ENCODE measurements at regions not wholly inside any gene's neighbourhood (a gene's known extent, or its start where the extent isn't known, plus 50 kb on each side); places are given as distances from the start of the nearest gene placed in this dataset.

GRCh38 chr6:40780637-40781036 lies 193.5 kb upstream of the LRFN2 start:
- Mint-ChIP-seq H3K27ac (no peak overlapping the region), H3K27me3 (peaks cover 2 to 6% of the 10 kb centered on the region in 2 donors)

DNA sequence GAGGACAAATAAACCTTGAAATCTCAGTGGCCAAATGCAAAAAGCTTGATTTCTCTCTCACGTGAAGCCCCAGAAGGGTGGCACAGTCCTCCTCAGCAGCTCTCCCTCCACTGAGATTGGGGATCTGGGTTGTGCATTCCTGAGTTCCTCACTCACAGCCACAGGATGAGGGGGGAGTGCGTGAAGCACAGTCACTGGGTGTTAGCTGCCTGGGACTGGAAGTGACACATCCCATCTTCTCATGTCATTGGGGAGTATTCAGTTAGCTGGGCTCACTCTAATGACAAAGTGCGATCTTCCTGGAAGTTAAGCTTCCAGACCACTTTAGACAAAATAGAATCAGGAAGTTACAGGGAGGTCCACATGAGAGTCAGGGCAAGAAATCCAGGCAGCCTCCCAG lies 192.2 kb upstream of the LRFN2 start:
- Histone ChIP-seq H3K27ac (ENCODE audit: low read length) (no peak overlapping the region), H3K9me3 (no peaks in the 10 kb centered on the region), H3K36me3 (ENCODE audit: control insufficient read depth in 2 of 2, extremely low read depth in 1 of 2, insufficient read depth in 1 of 2, low read length in 1 of 2) (no peaks in the 10 kb centered on the region), H3K4me1 (ENCODE audit: control insufficient read depth in 1 of 2, extremely low read depth in 1 of 2, insufficient read depth in 2 of 2, low read length in 2 of 2) (no peaks in the 10 kb centered on the region), H3K27me3 (replicated peaks in 1 of 2; ENCODE audit: control insufficient read depth in 2 of 2, extremely low read depth in 1 of 2, insufficient read depth in 2 of 2, low read length in 1 of 2) (peaks cover 0 to 20% of the 10 kb centered on the region in 2 experiments), H3K4me3 (ENCODE audit: control insufficient read depth in 1 of 2, extremely low read depth in 1 of 2, low read length in 1 of 2) (no peak overlapping the region)
- peaks cover 9 to 14% of the 10 kb centered on the region in 2 donors for H3K27me3 Mint-ChIP-seq
- WGBS (ENCODE audit: insufficient coverage), result 100% methylated on average over 1 of the region's 3 CpGs
- H3K36me3 Mint-ChIP-seq, result no peaks in the 10 kb centered on the region
- ChIA-PET POLR2A (interaction anchor here in 1 of 2 donors (0.6 kb wide), 1 partner anchor 1786 kb away, joined by 3 read pairs; no protein-coding TSS in a partner anchor), CTCF (no interaction called here)
- H3K27ac Mint-ChIP-seq, result no peak overlapping the region
- no peaks in the 10 kb centered on the region for H3K4me1 Mint-ChIP-seq
- DNase-seq (no peak), ATAC-seq (replicated peaks in 1 of 4) (no peak)
- H3K4me3 Mint-ChIP-seq, result no peak overlapping the region
- no peaks in the 10 kb centered on the region for H3K9me3 Mint-ChIP-seq

More at GRCh38 chr6:40780637-40781036, 193.5 kb upstream of the LRFN2 start:
- Histone ChIP-seq H3K4me3 (ENCODE audit: control insufficient read depth in 1 of 2, extremely low read depth in 1 of 2, low read length in 1 of 2) (no peak overlapping the region), H3K9me3 (no peaks in the 10 kb centered on the region), H3K27ac (ENCODE audit: low read length) (no peak overlapping the region), H3K36me3 (ENCODE audit: control insufficient read depth in 2 of 2, extremely low read depth in 1 of 2, insufficient read depth in 1 of 2, low read length in 1 of 2) (no peaks in the 10 kb centered on the region), H3K27me3 (replicated peaks in 1 of 2; ENCODE audit: control insufficient read depth in 2 of 2, extremely low read depth in 1 of 2, insufficient read depth in 2 of 2, low read length in 1 of 2) (peaks cover 0 to 17% of the 10 kb centered on the region in 2 experiments), H3K4me1 (ENCODE audit: control insufficient read depth in 1 of 2, extremely low read depth in 1 of 2, insufficient read depth in 2 of 2, low read length in 2 of 2) (no peaks in the 10 kb centered on the region)
- Mint-ChIP-seq H3K36me3 (no peaks in the 10 kb centered on the region), H3K4me3 (no peak overlapping the region), H3K9me3 (no peaks in the 10 kb centered on the region), H3K4me1 (no peaks in the 10 kb centered on the region)
- ChIA-PET CTCF (no interaction called here), POLR2A (no interaction called here)
- ATAC-seq (replicated peaks in 1 of 4) (no peak), DNase-seq (no peak)
- 100% methylated on average over 2 of the region's 3 CpGs for WGBS (ENCODE audit: insufficient coverage)

- ChIA-PET POLR2A (no interaction called here), CTCF (no interaction called here)
- no peak overlapping the region for H3K27ac ChIP-seq (ENCODE audit: low read length)
- H3K36me3 Mint-ChIP-seq, result no peaks in the 10 kb centered on the region
- H3K27me3 Mint-ChIP-seq, result peaks cover 9 to 14% of the 10 kb centered on the region in 2 donors
- H3K27ac Mint-ChIP-seq, result no peak overlapping the region
- H3K4me3 Mint-ChIP-seq, result no peak overlapping the region
- no peaks in the 10 kb centered on the region for H3K36me3 ChIP-seq (ENCODE audit: control insufficient read depth in 2 of 2, extremely low read depth in 1 of 2, insufficient read depth in 1 of 2, low read length in 1 of 2)
- ATAC-seq (replicated peaks in 1 of 4) (no peak), DNase-seq (no peak)
- no peaks in the 10 kb centered on the region for H3K4me1 Mint-ChIP-seq
- H3K4me3 ChIP-seq (ENCODE audit: control insufficient read depth in 1 of 2, extremely low read depth in 1 of 2, low read length in 1 of 2), result no peak overlapping the region
- H3K27me3 ChIP-seq (replicated peaks in 1 of 2; ENCODE audit: control insufficient read depth in 2 of 2, extremely low read depth in 1 of 2, insufficient read depth in 2 of 2, low read length in 1 of 2), result peaks cover 0 to 20% of the 10 kb centered on the region in 2 experiments
- WGBS (ENCODE audit: insufficient coverage), result 88% methylated on average over 1 of the region's 1 CpG
- no peaks in the 10 kb centered on the region for H3K4me1 ChIP-seq (ENCODE audit: control insufficient read depth in 1 of 2, extremely low read depth in 1 of 2, insufficient read depth in 2 of 2, low read length in 2 of 2)
- no peaks in the 10 kb centered on the region for H3K9me3 ChIP-seq
- H3K9me3 Mint-ChIP-seq, result no peaks in the 10 kb centered on the region
Measured at GRCh38 chr6:40778918-40779317, 191.8 kb upstream of the LRFN2 start.

GRCh38 chr6:40778196-40778595 lies 191.0 kb upstream of the LRFN2 start:
- H3K27me3 Mint-ChIP-seq, result peaks cover 7 to 14% of the 10 kb centered on the region in 2 donors
- no CpG with 5 or more reads among the region's 3 CpGs for WGBS (ENCODE audit: insufficient coverage)
- H3K4me1 ChIP-seq (ENCODE audit: control insufficient read depth in 1 of 2, extremely low read depth in 1 of 2, insufficient read depth in 2 of 2, low read length in 2 of 2), result no peaks in the 10 kb centered on the region
- H3K36me3 ChIP-seq (ENCODE audit: control insufficient read depth in 2 of 2, extremely low read depth in 1 of 2, insufficient read depth in 1 of 2, low read length in 1 of 2), result no peaks in the 10 kb centered on the region
- POLR2A ChIA-PET, result no interaction called here
- ATAC-seq (replicated peaks in 1 of 4), result no peak
- no peak overlapping the region for H3K4me3 Mint-ChIP-seq
- H3K36me3 Mint-ChIP-seq, result no peaks in the 10 kb centered on the region
- no peak for DNase-seq
- peaks cover 0 to 20% of the 10 kb centered on the region in 2 experiments for H3K27me3 ChIP-seq (replicated peaks in 1 of 2; ENCODE audit: control insufficient read depth in 2 of 2, extremely low read depth in 1 of 2, insufficient read depth in 2 of 2, low read length in 1 of 2)
- CTCF ChIA-PET, result no interaction called here
- no peaks in the 10 kb centered on the region for H3K9me3 Mint-ChIP-seq
- H3K27ac ChIP-seq (ENCODE audit: low read length), result no peak overlapping the region
- H3K27ac Mint-ChIP-seq, result no peak overlapping the region
- no peaks in the 10 kb centered on the region for H3K4me1 Mint-ChIP-seq
- no peaks in the 10 kb centered on the region for H3K9me3 ChIP-seq
- no peak overlapping the region for H3K4me3 ChIP-seq (ENCODE audit: control insufficient read depth in 1 of 2, extremely low read depth in 1 of 2, low read length in 1 of 2)

GRCh38 chr6:40774932-40775331 lies 187.8 kb upstream of the LRFN2 start:
- ATAC-seq (replicated peaks in 1 of 4) (no peak), DNase-seq (no peak)
- Histone ChIP-seq H3K4me1 (ENCODE audit: control insufficient read depth in 1 of 2, extremely low read depth in 1 of 2, insufficient read depth in 2 of 2, low read length in 2 of 2) (no peaks in the 10 kb centered on the region), H3K4me3 (ENCODE audit: control insufficient read depth in 1 of 2, extremely low read depth in 1 of 2, low read length in 1 of 2) (no peak overlapping the region), H3K27me3 (replicated peaks in 1 of 2; ENCODE audit: control insufficient read depth in 2 of 2, extremely low read depth in 1 of 2, insufficient read depth in 2 of 2, low read length in 1 of 2) (peaks cover 0 to 20% of the 10 kb centered on the region in 2 experiments), H3K36me3 (ENCODE audit: control insufficient read depth in 2 of 2, extremely low read depth in 1 of 2, insufficient read depth in 1 of 2, low read length in 1 of 2) (no peaks in the 10 kb centered on the region), H3K27ac (ENCODE audit: low read length) (no peak overlapping the region), H3K9me3 (peaks cover 2% of the 10 kb centered on the region)
- H3K4me1 Mint-ChIP-seq, result no peaks in the 10 kb centered on the region
- CTCF ChIA-PET, result no interaction called here
- POLR2A ChIA-PET, result interaction anchor here in 1 of 2 donors (0.6 kb wide), 1 partner anchor 156 kb away, joined by 3 read pairs; no protein-coding TSS in a partner anchor
- no peaks in the 10 kb centered on the region for H3K36me3 Mint-ChIP-seq
- H3K4me3 Mint-ChIP-seq, result no peak overlapping the region
- no peak overlapping the region for H3K27ac Mint-ChIP-seq
- no peaks in the 10 kb centered on the region for H3K9me3 Mint-ChIP-seq
- WGBS (ENCODE audit: insufficient coverage), result 80% methylated on average over 1 of the region's 1 CpG
- H3K27me3 Mint-ChIP-seq, result peaks cover 7 to 9% of the 10 kb centered on the region in 2 donors

GRCh38 chr6:40770794-40771193 lies 183.6 kb upstream of the LRFN2 start:
- no peak overlapping the region for H3K27ac ChIP-seq (ENCODE audit: low read length)
- no peak overlapping the region for H3K4me3 ChIP-seq (ENCODE audit: control insufficient read depth in 1 of 2, extremely low read depth in 1 of 2, low read length in 1 of 2)
- no peaks in the 10 kb centered on the region for H3K36me3 Mint-ChIP-seq
- no peaks in the 10 kb centered on the region for H3K4me1 Mint-ChIP-seq
- ATAC-seq (replicated peaks in 1 of 4) (no peak), DNase-seq (no peak)
- ChIA-PET CTCF (no interaction called here), POLR2A (no interaction called here)
- H3K36me3 ChIP-seq (ENCODE audit: control insufficient read depth in 2 of 2, extremely low read depth in 1 of 2, insufficient read depth in 1 of 2, low read length in 1 of 2), result no peaks in the 10 kb centered on the region
- no peak overlapping the region for H3K27ac Mint-ChIP-seq
- H3K27me3 Mint-ChIP-seq, result peaks cover 8 to 17% of the 10 kb centered on the region in 2 donors
- H3K27me3 ChIP-seq (replicated peaks in 1 of 2; ENCODE audit: control insufficient read depth in 2 of 2, extremely low read depth in 1 of 2, insufficient read depth in 2 of 2, low read length in 1 of 2), result peaks cover 2 to 4% of the 10 kb centered on the region in 2 experiments
- peaks cover 2% of the 10 kb centered on the region for H3K9me3 ChIP-seq
- no peaks in the 10 kb centered on the region for H3K9me3 Mint-ChIP-seq
- H3K4me3 Mint-ChIP-seq, result no peak overlapping the region
- no peaks in the 10 kb centered on the region for H3K4me1 ChIP-seq (ENCODE audit: control insufficient read depth in 1 of 2, extremely low read depth in 1 of 2, insufficient read depth in 2 of 2, low read length in 2 of 2)

DNA sequence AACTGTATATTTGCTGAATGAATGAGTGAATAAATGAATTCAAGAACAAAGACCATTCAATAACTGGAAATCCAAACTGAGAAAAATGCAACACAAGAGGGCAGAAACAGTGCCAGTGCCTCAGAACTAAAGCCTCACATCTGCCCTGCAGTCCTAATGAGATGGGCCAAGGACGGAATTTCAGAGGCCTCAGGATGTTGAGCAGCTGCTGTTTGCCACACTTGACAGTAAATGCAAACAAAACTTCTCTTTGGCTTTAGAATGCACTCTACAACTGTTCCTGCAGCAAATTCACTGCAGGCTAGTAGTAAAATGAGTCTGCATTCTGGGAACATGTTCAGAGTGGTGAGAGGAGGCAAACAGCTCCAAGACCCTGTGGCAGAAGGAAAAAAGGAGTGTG lies 177.6 kb upstream of the LRFN2 start:
- Mint-ChIP-seq H3K36me3 (no peaks in the 10 kb centered on the region), H3K4me1 (no peaks in the 10 kb centered on the region), H3K27me3 (peaks cover 2 to 8% of the 10 kb centered on the region in 2 donors), H3K4me3 (no peak overlapping the region), H3K27ac (no peak overlapping the region), H3K9me3 (no peaks in the 10 kb centered on the region)
- no peaks in the 10 kb centered on the region for H3K9me3 ChIP-seq
- POLR2A ChIA-PET, result no interaction called here
- DNase-seq (no peak), ATAC-seq (replicated peaks in 1 of 4) (no peak)
- no peaks in the 10 kb centered on the region for H3K4me1 ChIP-seq (ENCODE audit: control insufficient read depth in 1 of 2, extremely low read depth in 1 of 2, insufficient read depth in 2 of 2, low read length in 2 of 2)
- H3K4me3 ChIP-seq (ENCODE audit: control insufficient read depth in 1 of 2, extremely low read depth in 1 of 2, low read length in 1 of 2), result no peak overlapping the region
- 67% methylated on average over 1 of the region's 1 CpG for WGBS (ENCODE audit: insufficient coverage)
- H3K36me3 ChIP-seq (ENCODE audit: control insufficient read depth in 2 of 2, extremely low read depth in 1 of 2, insufficient read depth in 1 of 2, low read length in 1 of 2), result no peaks in the 10 kb centered on the region
- H3K27me3 ChIP-seq (replicated peaks in 1 of 2; ENCODE audit: control insufficient read depth in 2 of 2, extremely low read depth in 1 of 2, insufficient read depth in 2 of 2, low read length in 1 of 2), result peaks cover 2 to 5% of the 10 kb centered on the region in 2 experiments
- CTCF ChIA-PET, result no interaction called here
- H3K27ac ChIP-seq (ENCODE audit: low read length), result no peak overlapping the region
